Endothelial cell of umbilical vein (primary cell): ENCODE measurements at regions not wholly inside any gene's neighbourhood (a gene's known extent, or its start where the extent isn't known, plus 50 kb on each side); places are given as distances from the start of the nearest gene placed in this dataset.

Experiments
- BruUV-seq: library from RNA; stranded (reverse); fragments of 400-500 nt; replicated peaks from 2 replicates; lab custom pipeline; 2021; lab: Mats Ljungman, UMichigan
- CTCF ChIA-PET: fragments of 300-600, 350-600 bp; sonication (Branson Sonifier 250); formaldehyde crosslinking; loops from one replicate; lab custom pipeline; 2021; ENCODE audit warnings: antibody characterized with exemption, inconsistent platforms; lab: Charles Lee
- POLR2A ChIA-PET: fragments of 300-600, 350-600 bp; sonication (Branson Sonifier 250); formaldehyde crosslinking; loops from one replicate; lab custom pipeline; 2021; ENCODE audit warnings: antibody characterized with exemption, inconsistent platforms; lab: Charles Lee
- DNase-seq: peaks from one replicate; pipeline ENCODE4 v3.0.0-alpha.2; 2011; ENCODE audit warnings: low read depth, low spot score
- FAIRE-seq: peaks from 2 replicates; lab custom pipeline; 2011; peaks lifted over from hg19 to GRCh38; lab: Jason Lieb, UNC
- H2AFZ ChIP-seq: 2 replicates; pipeline ENCODE4 v1.6.0; 2012; ENCODE audit warnings: low read depth, low read length, control low read depth, inconsistent platforms
- H3K27ac ChIP-seq: 2 replicates; pipeline ENCODE4 v1.5.1; 2011; ENCODE audit warnings: low read depth, mild to moderate bottlenecking, control low read depth, low read length, moderate library complexity; ENCODE audit not compliant: insufficient read depth
- H3K27me3 ChIP-seq, 2 experiments: 2 replicates each; pipeline versions ENCODE4 v1.6.0 to v1.6.1; 2011; ENCODE audit warnings: low read length in 2 of 2, mixed read lengths in 1 of 2; ENCODE audit not compliant: control insufficient read depth in 2 of 2, insufficient read depth in 2 of 2
- H3K36me3 ChIP-seq, 2 experiments: 2 replicates in 1 of 2; 3 replicates in 1 of 2; pipeline ENCODE4 v1.5.1; 2011; ENCODE audit warnings: low read length in 2 of 2, mild to moderate bottlenecking in 1 of 2, moderate library complexity in 1 of 2; ENCODE audit not compliant: control insufficient read depth in 2 of 2, insufficient read depth in 2 of 2; ENCODE audit errors: extremely low read depth in 1 of 2
- H3K4me1 ChIP-seq: 3 replicates; pipeline ENCODE4 v1.5.1; 2011; ENCODE audit warnings: mild to moderate bottlenecking, low read length; ENCODE audit not compliant: control insufficient read depth, insufficient read depth; ENCODE audit errors: extremely low read depth
- H3K4me2 ChIP-seq: 2 replicates; pipeline ENCODE4 v1.6.1; 2011; ENCODE audit warnings: low read length, control low read depth, mixed read lengths; ENCODE audit not compliant: insufficient read depth
- H3K4me3 ChIP-seq, 3 experiments: fragments of 200-600 bp in 1 of 3; sonication (generic), shearing (Covaris generic) in 1 of 3; replicated peaks in 1 of 3; 2 replicates each; pipeline ENCODE4 v1.5.1; 2011 to 2016; ENCODE audit warnings: control low read depth in 3 of 3, low read length in 3 of 3, mild to moderate bottlenecking in 2 of 3, inconsistent platforms in 1 of 3, low read depth in 1 of 3, moderate library complexity in 1 of 3; ENCODE audit not compliant: insufficient read depth in 1 of 3
- H3K79me2 ChIP-seq: 2 replicates; pipeline ENCODE4 v1.6.0; 2012; ENCODE audit warnings: low read length, inconsistent platforms; ENCODE audit not compliant: control insufficient read depth, insufficient read depth
- H3K9ac ChIP-seq: replicated peaks from 2 replicates; pipeline ENCODE3; 2011; ENCODE audit warnings: low read length, control low read depth; ENCODE audit not compliant: insufficient read depth; ENCODE audit errors: extremely low read depth
- H3K9me1 ChIP-seq: replicated peaks from 3 replicates; pipeline ENCODE4 v1.6.0; 2011; ENCODE audit warnings: mild to moderate bottlenecking, low read length; ENCODE audit not compliant: control insufficient read depth, insufficient read depth; ENCODE audit errors: extremely low read depth
- H3K9me3 ChIP-seq: replicated peaks from 2 replicates; pipeline ENCODE4 v1.5.1; 2012; ENCODE audit warnings: low read length, inconsistent platforms; ENCODE audit not compliant: control insufficient read depth, insufficient read depth
- H4K20me1 ChIP-seq: replicated peaks from 2 replicates; pipeline ENCODE3; 2011; ENCODE audit warnings: mild to moderate bottlenecking, low read length; ENCODE audit not compliant: control insufficient read depth, insufficient read depth; ENCODE audit errors: extremely low read depth
- EZH2 ChIP-seq: IDR thresholded peaks from 2 replicates; pipeline ENCODE4 v1.6.1; 2012; ENCODE audit warnings: borderline replicate concordance, low read depth, mild to moderate bottlenecking, moderate library complexity, low read length, inconsistent platforms; ENCODE audit not compliant: severe bottlenecking
- GATA2 ChIP-seq: IDR thresholded peaks from 2 replicates; pipeline ENCODE4 v1.7.0; 2011; ENCODE audit warnings: low read depth, mild to moderate bottlenecking, moderate library complexity, mixed read lengths, low read length; ENCODE audit not compliant: insufficient read length, insufficient read depth
- JUN ChIP-seq: IDR thresholded peaks from 2 replicates; pipeline ENCODE4 v1.6.1; 2011; ENCODE audit warnings: borderline replicate concordance, low read depth; ENCODE audit not compliant: insufficient read length, insufficient read depth
- MYC ChIP-seq: IDR thresholded peaks from one replicate; pipeline ENCODE4 v1.6.1; 2011; ENCODE audit warnings: mild to moderate bottlenecking, low read depth, low read length
- POLR2A ChIP-seq: IDR thresholded peaks from 2 replicates; pipeline ENCODE4 v1.6.1; 2012; ENCODE audit warnings: low read depth, mild to moderate bottlenecking, control low read depth, low read length
- POLR2AphosphoS5 ChIP-seq: IDR thresholded peaks from 2 replicates; pipeline ENCODE4 v1.6.1; 2012; ENCODE audit warnings: low read depth, mild to moderate bottlenecking, control low read depth, low read length, moderate library complexity; ENCODE audit not compliant: insufficient read depth
- dilution Hi-C: fragments of 300-500 bp; cut with MboI; formaldehyde crosslinking; loops from one replicate; pipeline ENCODE4 v1.15.0; 2019; ENCODE audit warnings: low sequenced_read_pairs; ENCODE audit not compliant: extremely low pct_ligation_motif_present
- intact Hi-C: fragments of 100-400 bp; cut with micrococcal nuclease; formaldehyde crosslinking; loops from one replicate; pipeline ENCODE4 v1.10.0; 2022
- TF ChIP-seq, protein P1 (sequence below), 2 donors: IDR thresholded peaks; 1 replicate in 1 of 2; 2 replicates in 1 of 2; pipeline ENCODE4 v1.5.1; 2011; ENCODE audit warnings: low read length in 2 of 2, mild to moderate bottlenecking in 2 of 2, moderate library complexity in 2 of 2, control low read depth in 1 of 2, inconsistent platforms in 1 of 2, low read depth in 1 of 2; ENCODE audit not compliant: insufficient read depth in 1 of 2; ENCODE audit errors: extremely low read depth in 1 of 2
- TF ChIP-seq, protein P2 (sequence below): IDR thresholded peaks from 2 replicates; pipeline ENCODE4 v1.6.1; 2011; ENCODE audit not compliant: insufficient read depth, insufficient read length

DNA sequence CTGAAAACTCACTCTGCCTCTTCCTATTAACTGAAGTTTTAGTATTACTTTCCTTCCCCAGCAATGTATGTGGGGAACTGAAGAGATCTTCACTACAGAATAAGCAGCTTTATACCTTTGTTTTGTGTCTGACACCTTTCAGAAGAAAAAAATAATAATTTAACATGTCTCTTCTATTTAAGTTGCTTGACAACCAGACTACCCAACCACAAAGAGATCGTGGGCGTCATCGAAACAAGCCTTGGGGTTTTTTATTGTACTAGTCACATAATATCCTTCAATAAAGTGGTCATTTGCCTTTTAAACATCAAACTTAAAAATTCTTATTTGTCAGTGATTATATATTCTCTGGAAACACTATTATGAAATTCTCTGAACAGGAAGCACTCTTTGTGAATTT lies 123.7 kb downstream of the CHD9NB start:
- DNase-seq = no peak
- intact Hi-C loops (no loop called here), dilution Hi-C loops (no loop called here)
- no peak overlapping the region for H3K4me3 ChIP-seq
- H3K36me3 ChIP-seq = no peaks in the 10 kb centered on the region
- H4K20me1 ChIP-seq = no peaks in the 10 kb centered on the region
- H3K27ac ChIP-seq = no peak overlapping the region
- POLR2A ChIA-PET = no interaction called here
- no peaks in the 10 kb centered on the region for H3K9me3 ChIP-seq
- FAIRE-seq = no peak
- no peak overlapping the region for H3K9ac ChIP-seq
- no peaks in the 10 kb centered on the region for H3K79me2 ChIP-seq
- H3K4me1 ChIP-seq = no peaks in the 10 kb centered on the region
- TF ChIP-seq, protein P1, sequence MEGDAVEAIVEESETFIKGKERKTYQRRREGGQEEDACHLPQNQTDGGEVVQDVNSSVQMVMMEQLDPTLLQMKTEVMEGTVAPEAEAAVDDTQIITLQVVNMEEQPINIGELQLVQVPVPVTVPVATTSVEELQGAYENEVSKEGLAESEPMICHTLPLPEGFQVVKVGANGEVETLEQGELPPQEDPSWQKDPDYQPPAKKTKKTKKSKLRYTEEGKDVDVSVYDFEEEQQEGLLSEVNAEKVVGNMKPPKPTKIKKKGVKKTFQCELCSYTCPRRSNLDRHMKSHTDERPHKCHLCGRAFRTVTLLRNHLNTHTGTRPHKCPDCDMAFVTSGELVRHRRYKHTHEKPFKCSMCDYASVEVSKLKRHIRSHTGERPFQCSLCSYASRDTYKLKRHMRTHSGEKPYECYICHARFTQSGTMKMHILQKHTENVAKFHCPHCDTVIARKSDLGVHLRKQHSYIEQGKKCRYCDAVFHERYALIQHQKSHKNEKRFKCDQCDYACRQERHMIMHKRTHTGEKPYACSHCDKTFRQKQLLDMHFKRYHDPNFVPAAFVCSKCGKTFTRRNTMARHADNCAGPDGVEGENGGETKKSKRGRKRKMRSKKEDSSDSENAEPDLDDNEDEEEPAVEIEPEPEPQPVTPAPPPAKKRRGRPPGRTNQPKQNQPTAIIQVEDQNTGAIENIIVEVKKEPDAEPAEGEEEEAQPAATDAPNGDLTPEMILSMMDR (IDR thresholded peaks at IDR 0.05; ENCODE audit: extremely low read depth in 1 of 2, insufficient read depth in 1 of 2, low read depth in 1 of 2, low read length in 2 of 2) = no peak
- no peak for TF ChIP-seq EZH2
- TF ChIP-seq, protein P2, sequence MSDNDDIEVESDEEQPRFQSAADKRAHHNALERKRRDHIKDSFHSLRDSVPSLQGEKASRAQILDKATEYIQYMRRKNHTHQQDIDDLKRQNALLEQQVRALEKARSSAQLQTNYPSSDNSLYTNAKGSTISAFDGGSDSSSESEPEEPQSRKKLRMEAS = no peak
- TF ChIP-seq GATA2 = no peak
- no peak for TF ChIP-seq POLR2A
- TF ChIP-seq JUN = no peak
- TF ChIP-seq MYC = no peak
- no peak for TF ChIP-seq POLR2AphosphoS5
- no peaks in the 10 kb centered on the region for H3K9me1 ChIP-seq
- H2AFZ ChIP-seq = no peak overlapping the region
- BruUV-seq = no TSS peak
- H3K4me2 ChIP-seq = no peak overlapping the region
- CTCF ChIA-PET = no interaction called here
- H3K27me3 ChIP-seq = no peaks in the 10 kb centered on the region
